GM06990 (cell line): ENCODE measurements at regions not wholly inside any gene's neighbourhood (a gene's known extent, or its start where the extent isn't known, plus 50 kb on each side); places are given as distances from the start of the nearest gene placed in this dataset.

Experiments used
- DNase-seq: peaks from one replicate; pipeline ENCODE4 v3.0.0-alpha.2; 2011; ENCODE audit not compliant: insufficient read length; ENCODE audit errors: extremely low read depth
- H3K27me3 ChIP-seq: replicated peaks from 2 replicates; pipeline ENCODE4 v1.6.0; 2011; ENCODE audit warnings: low read length; ENCODE audit not compliant: control insufficient read depth, insufficient read depth
- H3K36me3 ChIP-seq: 2 replicates; pipeline ENCODE4 v1.5.1; 2011; ENCODE audit warnings: low read length; ENCODE audit not compliant: control insufficient read depth, insufficient read depth
- H3K4me3 ChIP-seq: replicated peaks from 2 replicates; pipeline ENCODE4 v1.5.1; 2011; ENCODE audit warnings: low read depth, mild to moderate bottlenecking, control low read depth, low read length
- TF ChIP-seq, protein P1 (sequence below): IDR thresholded peaks from 2 replicates; pipeline ENCODE4 v1.5.1; 2011; ENCODE audit warnings: low read length, control low read depth, mild to moderate bottlenecking, inconsistent platforms; ENCODE audit not compliant: insufficient read depth, poor library complexity, severe bottlenecking

DNA sequence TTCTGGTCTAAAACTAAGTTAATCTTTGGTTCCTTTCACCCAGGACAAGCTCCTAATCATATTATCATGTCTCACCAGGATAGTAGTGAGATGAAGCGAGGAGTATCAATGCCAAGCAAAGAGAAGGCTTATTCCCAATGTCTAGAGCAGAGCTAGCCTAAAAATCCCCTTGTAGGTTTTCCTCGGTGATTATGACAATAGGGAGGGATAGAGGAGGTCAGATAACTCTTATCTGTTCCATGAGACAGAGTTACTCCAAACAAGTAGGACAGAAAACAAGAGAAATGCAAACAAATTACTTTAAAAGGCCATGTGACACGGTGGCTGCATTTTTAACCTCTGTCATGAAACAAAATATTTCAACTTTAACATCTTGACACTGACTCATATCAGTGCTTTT, 623.1 kb downstream of the ADCYAP1 start:
- Histone ChIP-seq H3K36me3 (no peaks in the 10 kb centered on the region), H3K4me3 (no peak overlapping the region), H3K27me3 (no peaks in the 10 kb centered on the region)
- TF ChIP-seq, protein P1, sequence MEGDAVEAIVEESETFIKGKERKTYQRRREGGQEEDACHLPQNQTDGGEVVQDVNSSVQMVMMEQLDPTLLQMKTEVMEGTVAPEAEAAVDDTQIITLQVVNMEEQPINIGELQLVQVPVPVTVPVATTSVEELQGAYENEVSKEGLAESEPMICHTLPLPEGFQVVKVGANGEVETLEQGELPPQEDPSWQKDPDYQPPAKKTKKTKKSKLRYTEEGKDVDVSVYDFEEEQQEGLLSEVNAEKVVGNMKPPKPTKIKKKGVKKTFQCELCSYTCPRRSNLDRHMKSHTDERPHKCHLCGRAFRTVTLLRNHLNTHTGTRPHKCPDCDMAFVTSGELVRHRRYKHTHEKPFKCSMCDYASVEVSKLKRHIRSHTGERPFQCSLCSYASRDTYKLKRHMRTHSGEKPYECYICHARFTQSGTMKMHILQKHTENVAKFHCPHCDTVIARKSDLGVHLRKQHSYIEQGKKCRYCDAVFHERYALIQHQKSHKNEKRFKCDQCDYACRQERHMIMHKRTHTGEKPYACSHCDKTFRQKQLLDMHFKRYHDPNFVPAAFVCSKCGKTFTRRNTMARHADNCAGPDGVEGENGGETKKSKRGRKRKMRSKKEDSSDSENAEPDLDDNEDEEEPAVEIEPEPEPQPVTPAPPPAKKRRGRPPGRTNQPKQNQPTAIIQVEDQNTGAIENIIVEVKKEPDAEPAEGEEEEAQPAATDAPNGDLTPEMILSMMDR = no peak
- DNase-seq = no peak

DNA sequence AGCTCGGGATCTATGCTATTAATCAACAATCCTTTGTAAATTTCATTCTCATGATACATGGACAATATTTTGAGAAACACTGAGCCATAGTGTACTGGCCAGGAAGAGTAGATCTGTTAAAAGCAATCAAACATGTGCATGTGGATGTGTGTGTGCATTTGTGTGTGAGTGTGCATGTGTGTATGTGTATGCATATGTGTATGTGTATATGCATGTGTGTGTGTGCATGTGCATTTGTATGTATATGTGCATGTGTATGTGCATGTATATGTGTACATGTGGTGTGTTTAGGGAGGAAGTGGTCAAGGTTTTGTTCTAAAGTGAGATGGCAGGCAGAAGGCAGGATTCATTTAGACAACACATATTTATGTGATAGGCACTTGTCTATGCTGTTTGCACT, 623.8 kb downstream of the ADCYAP1 start:
- TF ChIP-seq, protein P1 = no peak
- no peaks in the 10 kb centered on the region for H3K36me3 ChIP-seq
- no peaks in the 10 kb centered on the region for H3K27me3 ChIP-seq
- H3K4me3 ChIP-seq = no peak overlapping the region
- no peak for DNase-seq

DNA sequence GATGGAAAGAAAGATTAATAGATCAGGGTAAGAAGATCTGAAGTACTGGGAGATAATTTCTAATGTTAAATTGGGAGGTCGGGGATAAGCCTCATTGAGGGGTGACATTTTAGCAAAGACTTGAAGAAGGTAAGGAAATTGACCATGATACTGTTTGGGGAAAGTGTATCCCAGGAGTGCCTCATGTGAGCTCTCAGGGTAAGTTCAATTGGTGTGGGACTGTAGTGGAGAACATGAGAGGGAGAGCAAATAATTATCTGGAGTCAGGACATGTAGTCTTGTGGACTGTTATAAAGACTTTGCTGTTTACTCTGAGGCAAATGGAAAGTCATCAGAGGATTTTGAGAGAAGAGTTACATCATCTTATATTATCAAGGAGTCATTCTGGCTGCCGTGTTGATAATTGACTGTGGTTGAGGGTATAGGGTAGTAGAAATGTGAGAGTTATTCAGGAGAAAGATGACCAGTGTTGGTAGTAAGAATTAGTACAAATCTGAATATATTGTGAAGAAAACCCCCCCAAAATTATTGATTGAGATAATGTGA, 624.4 kb downstream of the ADCYAP1 start:
- no peak for DNase-seq

DNA sequence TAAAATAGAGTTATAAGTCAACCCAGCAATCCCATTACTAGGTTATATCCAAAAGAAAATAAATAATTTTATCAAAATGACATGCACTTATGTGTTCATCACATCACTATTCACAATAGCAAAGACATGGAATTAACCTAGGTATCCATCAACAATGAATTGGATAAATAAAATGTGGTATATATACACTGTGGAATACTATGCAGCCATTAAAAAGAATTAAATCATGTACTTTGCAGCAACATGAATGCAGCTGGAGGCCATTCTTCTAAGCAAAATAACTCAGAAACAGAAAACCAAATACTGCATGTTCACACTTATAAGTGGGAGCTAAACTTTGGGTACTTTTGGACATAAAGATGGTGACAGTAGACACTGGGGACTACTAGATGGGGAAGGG, 626.0 kb downstream of the ADCYAP1 start:
- no peaks in the 10 kb centered on the region for H3K27me3 ChIP-seq
- no peak for DNase-seq
- H3K4me3 ChIP-seq = no peak overlapping the region
- H3K36me3 ChIP-seq = no peaks in the 10 kb centered on the region
- TF ChIP-seq, protein P1 = no peak

More for the DNA sequence above, 624.4 kb downstream of the ADCYAP1 start:
- H3K36me3 ChIP-seq = no peaks in the 10 kb centered on the region
- TF ChIP-seq, protein P1 = no peak
- H3K27me3 ChIP-seq = no peaks in the 10 kb centered on the region
- H3K4me3 ChIP-seq = no peak overlapping the region

DNA sequence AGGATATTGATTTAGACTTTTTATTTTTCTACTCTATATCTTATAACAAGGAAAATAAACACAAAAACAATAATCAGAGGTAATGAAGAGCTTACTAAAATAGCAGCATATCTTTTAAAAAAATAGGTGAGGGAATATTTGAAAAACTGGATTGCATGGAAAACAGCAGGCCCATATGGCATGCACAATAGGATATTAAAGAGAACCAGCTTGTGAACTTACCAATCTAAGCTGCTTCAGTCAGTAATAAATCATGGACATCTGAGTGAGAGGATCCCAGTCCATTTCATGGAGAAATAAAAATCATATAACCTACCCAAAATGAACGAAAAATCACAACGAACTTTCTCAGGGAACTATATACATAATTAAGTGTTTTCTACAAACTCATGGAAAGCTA, 634.6 kb downstream of the ADCYAP1 start:
- Histone ChIP-seq H3K4me3 (no peak overlapping the region), H3K27me3 (no peaks in the 10 kb centered on the region), H3K36me3 (no peaks in the 10 kb centered on the region)
- TF ChIP-seq, protein P1 = no peak
- no peak for DNase-seq

DNA sequence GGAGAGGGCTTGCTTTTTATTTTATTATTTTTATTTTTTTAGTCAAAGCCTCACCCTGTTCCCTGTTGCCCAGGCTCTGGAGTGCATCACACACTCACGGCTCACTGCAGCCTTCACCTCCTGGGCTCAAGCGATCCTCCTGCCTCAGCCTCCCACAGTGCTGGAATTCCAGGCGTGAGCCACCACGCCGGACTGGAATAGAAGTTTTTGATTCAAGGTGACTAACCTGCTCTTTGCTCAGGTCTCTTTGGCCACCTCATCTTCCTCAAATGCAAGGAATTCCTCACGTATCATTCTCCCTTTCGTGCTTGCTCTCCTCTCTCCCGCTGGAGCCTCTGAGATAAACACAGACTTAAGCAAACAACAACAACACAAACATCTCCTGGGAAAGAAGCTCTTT, 636.8 kb downstream of the ADCYAP1 start:
- no peak for DNase-seq
- no peak overlapping the region for H3K4me3 ChIP-seq
- TF ChIP-seq, protein P1 = no peak
- no peaks in the 10 kb centered on the region for H3K27me3 ChIP-seq
- H3K36me3 ChIP-seq = no peaks in the 10 kb centered on the region
